Hypothalamus (tissue), 51 donors: ENCODE measurements at regions not wholly inside any gene's neighbourhood (a gene's known extent, or its start where the extent isn't known, plus 50 kb on each side); places are given as distances from the start of the nearest gene placed in this dataset.
A peak's percentile ranks its signal among the peaks of the same experiment; 100 is the strongest.

Source experiments
- DNase-seq, 51 donors: peaks; one replicate each; lab custom pipeline; 2025; lab: John Stamatoyannopoulos, UW

DNA sequence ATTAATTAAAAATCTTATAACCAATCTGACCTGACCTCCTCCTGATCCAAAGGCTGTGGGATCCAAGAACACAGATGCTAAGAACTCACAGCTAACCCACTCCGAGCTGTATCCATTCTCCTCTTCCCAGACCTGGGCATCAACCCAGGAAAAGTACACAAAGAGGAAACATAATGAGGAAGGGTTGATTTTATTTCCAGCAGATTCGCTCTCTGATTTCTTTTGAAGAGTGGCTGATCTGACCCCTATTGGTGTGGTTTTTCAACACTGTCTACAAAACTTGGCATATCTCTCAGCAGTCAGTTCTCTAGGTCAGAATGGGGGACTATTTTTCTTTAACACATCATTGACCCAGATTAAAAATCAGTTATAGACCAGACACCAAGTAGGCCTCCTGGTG lies 201.9 kb upstream of the UBASH3B start:
- DNase-seq, result peak in 11 of 51 donors; percentile 1 to 46 (median 12)

DNA sequence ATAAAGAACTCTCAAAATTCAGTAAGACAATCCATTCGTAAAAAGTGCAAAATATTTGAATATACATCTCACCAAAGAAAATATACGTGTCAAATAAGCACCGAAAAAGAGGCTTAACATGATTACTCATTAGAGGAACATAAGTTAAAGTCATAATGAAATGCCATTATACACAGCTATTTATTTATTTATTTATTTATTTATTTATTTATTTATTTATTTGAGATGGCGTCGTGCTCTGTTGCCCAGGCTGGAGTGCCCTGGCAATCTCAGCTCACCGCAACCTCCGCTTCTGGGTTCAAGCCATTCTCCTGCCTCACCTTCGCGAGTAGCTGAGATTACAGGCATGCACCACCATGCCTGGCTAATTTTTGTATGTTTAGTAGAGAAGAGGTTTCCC lies 203.6 kb upstream of the UBASH3B start:
- DNase-seq, result no peak

DNA sequence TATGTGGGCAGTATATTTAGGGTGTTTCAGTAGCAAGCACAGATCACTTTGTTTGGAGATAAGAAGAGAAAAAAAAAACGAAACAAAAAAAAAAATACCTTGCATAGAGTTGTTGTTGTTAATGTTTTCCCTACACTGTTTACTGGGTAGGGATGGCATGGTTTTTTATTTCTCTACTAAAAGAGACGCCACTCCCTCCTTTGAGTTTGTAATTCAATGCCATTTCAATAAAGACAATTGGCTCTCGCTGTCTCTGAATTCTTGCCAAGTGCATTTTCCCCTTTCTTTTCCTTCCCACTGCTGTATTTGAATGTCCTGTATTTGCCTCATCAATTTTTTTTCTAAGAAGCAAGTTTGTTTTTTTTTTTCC lies 213.9 kb upstream of the UBASH3B start:
- peak in 1 of 51 donors; percentile 42 for DNase-seq

GRCh38 chr11:122440811-122441665 lies 214.5 kb upstream of the UBASH3B start:
- DNase-seq, result peak in 27 of 51 donors; percentile 5 to 82 (median 30)

GRCh38 chr11:122439866-122440810 lies 215.4 kb upstream of the UBASH3B start:
- peak in 34 of 51 donors; percentile 7 to 67 (median 40) for DNase-seq

DNA sequence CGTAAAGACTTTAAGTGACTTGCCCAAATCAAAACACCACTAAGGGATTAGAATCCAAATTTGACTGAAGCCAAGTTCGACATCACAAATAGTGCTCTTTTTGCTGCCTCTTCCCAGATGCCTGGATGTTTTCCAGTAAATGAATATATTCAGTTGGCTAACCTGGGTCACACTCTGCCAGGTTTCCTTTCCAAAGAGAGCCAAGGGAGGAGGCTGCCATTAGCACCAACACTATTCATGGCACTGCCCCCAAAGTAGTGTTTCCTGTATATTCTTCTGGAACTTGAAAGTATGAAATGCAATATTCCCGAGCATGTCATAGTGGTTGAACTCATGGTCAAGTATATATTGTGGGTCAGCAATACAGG lies 219.3 kb upstream of the UBASH3B start:
- DNase-seq, result no peak

- no peak for DNase-seq
Observed at GRCh38 chr11:122435540-122436187, 219.9 kb upstream of the UBASH3B start.

DNA sequence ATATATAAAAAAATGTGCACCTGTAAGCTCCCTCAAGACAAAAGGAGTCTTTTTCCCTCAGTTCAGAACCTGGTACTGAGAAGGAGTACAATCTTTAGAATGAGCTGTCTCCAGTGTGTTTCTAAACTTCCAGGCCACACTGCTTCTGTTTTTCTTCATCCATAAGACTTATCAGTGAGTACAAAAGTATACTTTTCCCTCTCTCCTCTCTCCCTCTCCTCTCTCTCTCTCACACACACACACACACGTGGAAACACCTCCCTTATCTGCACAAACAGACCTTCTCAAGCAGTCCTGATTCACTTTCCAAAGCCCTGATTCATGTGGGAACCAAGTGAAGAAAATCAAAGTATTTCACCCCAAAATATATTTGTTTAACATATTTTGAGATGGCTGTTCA lies 220.7 kb upstream of the UBASH3B start:
- DNase-seq, result no peak

GRCh38 chr11:122430490-122430889 lies 225.0 kb upstream of the UBASH3B start:
- no peak for DNase-seq

GRCh38 chr11:122426073-122426472 lies 229.4 kb upstream of the UBASH3B start:
- no peak for DNase-seq

GRCh38 chr11:122424636-122425035 lies 230.9 kb upstream of the UBASH3B start:
- no peak for DNase-seq

- no peak for DNase-seq
Observed at GRCh38 chr11:122423886-122424285, 231.6 kb upstream of the UBASH3B start.

DNA sequence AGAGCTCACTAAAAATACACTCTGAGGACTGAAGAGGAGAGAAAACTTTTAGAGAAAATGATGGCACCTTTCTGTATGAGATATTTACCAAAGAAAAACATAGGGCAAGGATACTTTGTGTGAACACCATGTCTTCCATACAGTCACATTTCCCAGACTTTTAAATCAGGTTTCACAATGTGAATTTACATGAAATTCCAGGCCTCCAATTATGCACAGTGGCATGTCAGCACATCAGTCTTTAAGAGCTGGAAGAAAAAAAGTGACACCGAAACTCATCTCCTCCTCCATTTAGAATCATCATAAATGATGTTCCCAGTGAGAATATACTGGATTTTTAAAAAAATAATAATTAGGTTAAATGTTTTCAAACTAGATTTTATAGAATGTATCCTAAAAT lies 232.2 kb upstream of the UBASH3B start:
- no peak for DNase-seq

DNA sequence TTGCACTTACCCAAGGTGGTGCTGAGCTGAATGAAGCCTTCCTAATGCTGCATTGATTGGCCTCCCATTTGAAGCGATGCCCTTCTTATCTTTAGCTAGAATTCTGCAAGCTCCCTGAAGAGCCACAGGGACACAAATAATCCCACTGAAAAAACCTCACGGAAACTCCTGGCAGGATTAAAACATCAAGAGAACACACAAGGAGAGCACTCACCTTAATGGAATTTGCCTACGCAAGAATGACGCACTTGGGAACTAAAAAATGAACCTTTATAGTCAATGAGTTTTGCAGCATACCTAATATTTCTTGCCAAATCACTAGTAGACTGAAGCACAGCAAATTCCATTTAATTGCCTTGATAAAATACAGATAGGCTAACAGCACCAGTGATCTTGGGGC lies 232.8 kb upstream of the UBASH3B start:
- DNase-seq, result no peak

DNA sequence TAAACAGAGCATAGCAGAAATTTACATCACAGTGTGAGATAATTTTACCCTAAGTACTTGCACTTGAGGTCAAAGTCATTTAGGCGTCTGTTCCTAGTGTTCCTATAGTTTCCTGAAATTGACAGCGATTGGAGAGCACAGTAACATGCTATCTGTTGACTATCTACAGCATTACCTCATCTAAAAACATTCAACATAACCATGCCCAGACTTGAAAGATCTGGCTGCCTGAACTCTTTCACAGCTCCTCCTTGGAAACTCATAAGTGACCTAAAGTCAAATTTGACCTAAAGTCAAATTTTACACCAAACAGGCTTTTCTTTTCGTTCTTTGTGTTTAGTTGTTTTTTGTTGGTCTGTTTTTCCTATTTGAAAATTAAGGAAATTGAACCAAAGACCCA lies 233.8 kb upstream of the UBASH3B start:
- DNase-seq, result no peak

- no peak for DNase-seq
Observed at GRCh38 chr11:122418032-122418431, 237.5 kb upstream of the UBASH3B start.

GRCh38 chr11:122414406-122415018 lies 241.0 kb upstream of the UBASH3B start:
- no peak for DNase-seq

- no peak for DNase-seq
Observed at GRCh38 chr11:122413677-122414076, 241.8 kb upstream of the UBASH3B start.

DNA sequence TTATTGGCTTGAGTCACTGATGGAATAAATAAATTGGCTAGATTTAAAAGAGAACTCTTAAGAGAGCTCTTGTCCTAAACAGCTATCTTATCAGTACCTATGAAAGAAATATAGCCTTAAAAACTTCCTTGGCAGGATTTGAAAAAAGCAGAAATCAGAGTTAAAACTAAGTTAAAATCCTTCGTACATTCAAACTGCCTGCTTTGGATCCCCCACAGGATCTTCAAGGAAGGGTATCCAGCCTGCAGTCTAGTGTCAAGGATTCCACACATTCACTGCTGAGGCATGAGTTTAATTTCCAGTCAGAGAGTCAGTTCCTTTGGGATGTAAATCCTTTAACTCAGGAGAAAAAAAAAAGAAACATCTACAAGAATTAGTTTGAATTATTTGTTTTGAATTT lies 242.9 kb upstream of the UBASH3B start:
- DNase-seq, result no peak

GRCh38 chr11:122406466-122406865 lies 249.1 kb upstream of the UBASH3B start:
- no peak for DNase-seq
